HG02571 (cell line): ENCODE measurements at regions not wholly inside any gene's neighbourhood (a gene's known extent, or its start where the extent isn't known, plus 50 kb on each side); places are given as distances from the start of the nearest gene placed in this dataset.

ENCODE experiments used
- ATAC-seq: cut with Tn5 transposase; IDR thresholded peaks from one replicate; pipeline ENCODE4 v1.9.1; 2021; ENCODE audit warnings: mild to moderate bottlenecking, moderate library complexity; ENCODE audit not compliant: unreplicated experiment

DNA sequence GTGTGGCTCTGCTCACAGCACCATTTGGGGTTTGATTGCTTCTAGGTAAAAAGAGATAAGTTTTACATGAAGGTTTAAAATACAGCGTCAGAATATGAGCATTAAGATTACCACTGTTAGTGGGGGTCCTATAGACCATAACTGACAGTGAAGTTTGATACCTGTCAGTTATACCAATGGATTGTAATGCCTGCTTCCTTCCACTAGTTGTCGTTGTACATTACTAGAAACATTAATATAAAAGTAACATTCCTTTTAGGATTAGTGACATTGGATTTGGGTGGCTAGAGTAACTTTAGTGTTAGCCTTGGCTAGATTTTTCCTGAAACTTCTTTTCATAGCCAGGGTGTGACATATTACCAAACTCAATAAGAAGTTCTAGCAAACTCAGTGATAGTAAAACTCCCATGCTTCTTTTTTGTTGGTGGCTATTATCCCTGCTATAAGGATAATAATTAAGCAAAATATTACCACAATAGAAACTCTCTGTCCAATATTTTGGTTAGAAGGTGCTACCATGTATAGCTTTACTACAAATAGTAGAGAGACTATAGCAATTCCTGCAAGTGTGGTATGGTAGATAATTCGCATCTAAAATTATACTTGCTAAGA is 57.1 kb downstream of the FAM181B start:
- ATAC-seq, result no peak

DNA sequence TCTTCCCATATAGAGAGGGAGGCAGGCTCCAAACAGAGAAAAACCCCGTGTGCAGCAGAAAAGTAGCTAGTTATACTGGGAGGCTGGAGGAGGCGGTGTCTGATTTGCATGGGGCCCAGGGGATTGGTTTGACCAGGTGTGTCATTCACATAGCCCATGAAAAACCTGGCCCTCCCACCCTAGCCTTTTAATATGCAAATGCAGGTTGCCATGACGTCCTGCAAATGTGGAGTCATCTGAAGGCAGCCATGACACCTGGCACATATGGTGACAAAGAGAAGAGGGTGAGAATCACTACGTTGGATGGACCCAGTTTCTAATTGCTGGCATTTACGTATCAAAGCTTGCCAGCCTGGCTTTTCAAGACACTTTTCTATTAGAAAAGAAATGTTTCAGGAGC is 57.8 kb downstream of the FAM181B start:
- ATAC-seq, result no peak

DNA sequence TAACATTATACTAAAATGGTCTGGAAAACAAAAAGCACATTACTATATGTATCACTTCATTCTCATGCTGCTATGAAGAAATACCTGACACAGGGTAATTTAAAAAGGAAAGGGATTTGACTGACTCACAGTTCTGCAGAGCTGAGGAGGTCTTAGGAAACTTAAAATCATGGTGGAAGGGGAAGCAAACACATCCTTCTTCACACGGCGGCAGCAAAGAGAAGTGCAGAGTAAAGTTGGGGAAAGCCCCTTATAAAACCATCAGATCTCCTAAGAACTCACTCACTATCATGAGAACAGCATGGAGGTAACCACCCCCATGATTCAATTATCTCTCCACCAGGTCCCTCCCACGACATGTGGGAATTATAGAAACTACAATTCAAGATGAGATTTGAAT is 60.0 kb downstream of the FAM181B start:
- ATAC-seq, result no peak

DNA sequence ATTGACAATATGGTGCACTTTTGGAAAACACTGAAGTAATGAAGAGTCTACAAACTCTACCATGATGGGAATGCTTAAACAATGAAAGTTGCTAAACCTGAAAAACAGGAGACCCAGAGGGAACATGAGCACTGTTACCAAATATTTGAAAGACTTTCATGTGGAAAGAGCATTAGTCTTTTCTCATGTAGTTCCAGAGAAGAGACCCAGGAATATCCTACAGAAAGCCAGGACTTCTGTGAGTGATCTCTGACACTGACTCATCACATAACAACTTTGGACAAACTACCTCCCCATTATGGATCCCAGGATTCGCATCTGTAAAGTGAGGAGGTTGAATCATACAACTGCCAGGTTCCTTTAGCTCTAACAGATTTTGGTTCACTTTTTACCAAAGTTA is 62.2 kb downstream of the FAM181B start:
- ATAC-seq, result no peak

DNA sequence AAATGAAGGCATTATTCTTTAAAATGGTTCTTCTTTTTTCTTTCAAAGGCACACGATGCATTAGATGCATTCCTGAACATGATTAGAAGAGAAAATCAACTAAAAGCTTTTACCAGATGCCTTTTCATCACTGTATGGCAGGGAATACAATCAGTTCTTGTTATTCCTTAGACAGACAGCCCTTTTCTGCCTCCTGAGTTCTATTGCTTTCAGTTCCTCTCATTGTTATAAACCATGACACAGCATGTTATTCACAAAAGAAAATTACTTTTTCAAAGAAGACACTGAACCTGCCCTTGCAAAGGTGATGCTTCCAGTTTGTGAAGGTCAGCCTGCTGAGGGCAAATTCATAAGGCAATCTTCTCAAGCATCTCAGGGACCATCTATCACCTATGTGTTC is 70.1 kb downstream of the FAM181B start:
- no peak for ATAC-seq

DNA sequence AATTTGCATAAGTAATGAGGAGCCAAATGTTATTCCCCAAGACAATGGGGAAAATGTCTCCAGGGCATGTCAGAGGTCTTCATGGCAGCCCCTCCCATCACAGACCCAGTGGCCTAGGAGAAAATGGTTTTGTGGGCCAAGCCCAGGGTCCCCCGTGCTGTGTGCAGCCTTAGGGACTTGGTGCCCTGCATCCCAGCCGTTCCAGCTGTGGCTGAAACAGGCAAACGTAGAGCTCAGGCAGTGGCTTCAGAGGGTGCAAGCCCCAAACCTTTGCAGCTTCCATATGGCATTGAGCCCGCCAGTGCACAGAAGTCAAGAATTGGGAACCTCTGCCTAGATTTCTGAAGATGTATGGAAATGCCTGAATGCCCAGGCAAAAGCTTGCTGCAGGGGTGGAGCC is 79.9 kb downstream of the FAM181B start:
- no peak for ATAC-seq

DNA sequence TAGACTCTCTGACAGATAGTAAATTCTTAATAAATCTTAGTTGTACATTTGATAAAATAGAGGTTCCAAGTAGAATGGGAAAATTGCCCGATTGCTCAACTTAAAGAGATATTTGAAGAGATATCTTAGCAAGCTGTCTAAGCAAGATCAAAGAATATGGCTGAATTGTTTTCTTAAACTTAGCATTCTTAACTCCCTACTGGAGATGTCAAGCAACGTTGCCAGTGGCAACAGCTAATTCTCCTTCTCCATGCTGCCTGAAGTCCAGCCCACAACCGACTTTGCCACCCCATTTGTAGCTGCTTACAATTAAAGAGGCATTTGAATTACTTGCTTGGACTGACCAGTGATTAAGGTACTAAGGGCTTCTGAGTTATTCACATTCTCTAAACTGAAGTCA is 94.4 kb downstream of the FAM181B start:
- no peak for ATAC-seq

DNA sequence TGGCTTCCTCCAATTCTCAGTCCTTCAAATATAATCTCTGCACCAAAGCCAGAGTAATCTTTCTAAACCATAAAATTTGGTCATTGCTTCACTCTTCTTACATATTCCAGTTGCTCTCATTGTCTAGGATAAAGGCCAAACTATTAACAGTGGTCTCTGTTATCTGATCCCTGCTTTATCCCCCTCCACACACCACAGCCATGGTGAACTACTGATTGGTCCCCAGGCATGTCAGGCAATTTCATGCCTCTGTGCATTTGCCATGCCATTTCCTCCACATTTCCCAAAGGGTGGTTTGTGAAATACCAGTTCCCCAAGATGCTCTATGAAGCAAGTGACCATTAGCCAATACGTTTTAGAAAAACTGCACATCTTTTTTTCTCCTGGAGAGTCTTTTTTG is 97.0 kb downstream of the FAM181B start:
- ATAC-seq, result no peak

DNA sequence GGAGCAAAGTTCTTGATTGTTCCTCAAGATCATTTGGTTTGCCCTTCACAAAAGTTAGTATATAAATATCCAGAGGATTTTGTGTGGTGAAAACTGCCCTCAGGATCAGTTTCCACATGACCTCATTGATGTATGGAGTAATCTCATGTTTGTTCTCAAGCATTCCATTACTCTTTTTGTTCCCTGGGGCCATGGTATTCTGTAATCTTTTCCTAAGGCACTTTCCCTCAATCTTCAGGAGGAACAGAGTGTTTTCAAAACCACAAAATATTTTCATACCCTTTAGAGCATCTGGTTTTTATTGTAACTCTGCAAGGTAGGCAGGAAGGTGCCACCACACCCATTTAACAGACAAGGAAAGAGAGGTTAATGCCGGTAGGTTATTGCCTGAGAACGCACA is 99.6 kb downstream of the FAM181B start:
- ATAC-seq, result no peak

DNA sequence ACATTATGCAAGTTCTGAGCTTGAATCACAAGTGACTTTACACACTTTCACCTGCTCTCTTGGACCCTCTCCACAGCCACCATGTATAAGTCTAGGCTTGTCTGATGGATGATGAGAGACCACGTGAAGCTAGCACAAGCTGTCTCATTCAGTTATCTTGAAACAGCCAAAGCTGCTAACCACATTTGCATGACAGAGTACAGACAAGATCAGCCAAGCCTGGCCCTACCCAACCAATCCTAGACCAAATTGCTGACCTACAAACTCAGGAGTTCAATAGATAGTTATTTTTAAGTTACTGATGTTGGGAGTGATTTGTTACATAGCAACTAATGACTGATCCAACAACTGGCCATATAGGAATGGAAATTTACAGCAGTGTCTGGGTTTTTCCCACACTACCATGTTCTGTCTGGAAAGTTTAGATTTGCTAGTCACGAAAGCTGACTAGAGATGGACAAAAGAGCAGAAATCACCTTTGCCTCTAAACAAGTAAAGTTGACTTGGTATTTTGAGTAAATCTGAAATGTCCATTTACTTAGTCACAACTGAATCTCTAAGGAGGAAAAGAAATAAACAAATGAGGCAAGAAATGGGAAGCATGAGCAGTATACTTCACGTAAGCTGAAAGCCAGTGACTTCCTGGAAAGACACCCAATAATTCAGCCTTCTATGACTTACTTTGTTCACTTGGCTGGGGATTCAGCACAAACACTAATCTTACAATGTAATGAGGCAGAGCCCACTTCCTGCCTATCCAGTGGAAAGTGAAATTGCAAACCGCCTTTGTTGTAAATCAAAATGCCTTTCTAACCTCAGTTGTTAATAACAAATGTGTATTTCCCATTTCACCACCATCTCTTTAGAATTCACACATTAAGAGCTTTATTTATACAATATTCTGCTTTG is 101.7 kb downstream of the FAM181B start:
- ATAC-seq, result peak; percentile 82

DNA sequence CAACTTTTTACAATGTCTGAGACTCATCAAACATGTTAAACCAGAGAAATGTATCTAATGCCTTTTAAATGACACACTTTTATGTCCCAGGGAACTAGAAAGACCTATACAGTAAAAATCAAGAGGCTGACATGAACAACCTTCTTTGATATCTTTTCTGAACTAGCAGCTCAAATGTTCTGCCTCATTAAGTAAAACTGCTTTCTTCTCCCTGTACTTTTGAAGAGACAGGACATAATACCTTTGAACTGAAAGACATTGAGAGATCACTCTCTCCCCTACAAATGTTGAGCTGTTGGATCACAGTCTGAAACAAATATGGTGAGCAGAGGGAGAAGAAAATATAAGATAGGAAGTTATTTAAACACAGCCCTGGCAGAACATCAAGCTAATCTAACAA is 123.0 kb downstream of the FAM181B start:
- ATAC-seq, result no peak

DNA sequence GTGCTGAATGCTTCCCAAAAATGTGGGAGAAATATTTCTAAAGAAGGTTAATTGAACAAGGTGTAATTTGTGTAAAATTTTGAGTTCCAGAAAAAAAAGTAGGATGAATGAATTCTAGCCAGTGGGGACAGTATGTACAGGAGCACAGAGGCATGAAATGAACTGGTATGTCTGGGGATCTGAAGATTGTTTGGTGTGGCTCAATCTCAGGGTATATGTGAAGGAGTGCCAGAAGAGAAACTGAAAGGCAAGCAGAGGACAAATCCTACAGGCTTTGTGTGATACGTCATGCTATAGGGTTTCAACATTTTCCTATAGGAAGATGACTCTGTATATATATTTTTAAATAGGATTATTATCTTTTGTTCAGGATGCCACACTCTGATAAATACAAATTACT is 126.9 kb downstream of the FAM181B start:
- no peak for ATAC-seq

DNA sequence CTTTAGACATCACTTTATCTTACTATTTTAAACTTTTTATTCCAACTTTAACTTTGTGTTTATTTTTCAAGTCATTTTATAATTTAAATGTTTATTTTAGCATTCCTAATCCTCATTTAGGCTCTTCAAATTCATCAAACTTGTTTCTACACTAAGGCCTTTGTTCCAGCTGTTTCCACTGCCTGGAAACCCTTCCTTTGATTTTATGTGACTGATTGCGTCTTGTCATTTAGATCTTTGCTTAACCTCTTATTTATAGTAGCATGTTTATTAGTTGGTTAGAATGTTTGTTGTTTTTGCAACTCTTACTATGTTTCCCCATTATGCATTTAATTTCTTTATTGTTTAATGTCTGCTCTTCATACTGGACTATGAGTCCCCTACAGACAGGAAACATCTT is 132.0 kb downstream of the FAM181B start:
- no peak for ATAC-seq

DNA sequence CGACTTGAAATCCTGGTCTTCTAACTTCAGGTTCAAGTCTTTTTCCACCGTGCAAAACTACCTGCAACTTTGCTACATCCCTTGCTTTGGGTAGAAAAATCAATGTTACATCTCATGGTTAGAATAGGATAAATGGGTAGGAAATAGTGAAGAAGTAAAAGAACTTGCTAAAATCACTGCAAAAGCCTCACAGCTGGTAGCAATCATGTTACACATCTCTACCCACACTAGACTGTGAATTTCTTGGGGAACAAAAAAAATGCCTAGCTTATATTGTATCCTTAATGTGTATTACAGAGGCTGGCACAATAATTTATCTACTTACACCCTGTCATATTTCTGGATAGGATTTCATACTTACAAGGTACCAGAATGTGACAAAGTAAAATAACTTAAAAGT is 133.8 kb downstream of the FAM181B start:
- ATAC-seq, result no peak

DNA sequence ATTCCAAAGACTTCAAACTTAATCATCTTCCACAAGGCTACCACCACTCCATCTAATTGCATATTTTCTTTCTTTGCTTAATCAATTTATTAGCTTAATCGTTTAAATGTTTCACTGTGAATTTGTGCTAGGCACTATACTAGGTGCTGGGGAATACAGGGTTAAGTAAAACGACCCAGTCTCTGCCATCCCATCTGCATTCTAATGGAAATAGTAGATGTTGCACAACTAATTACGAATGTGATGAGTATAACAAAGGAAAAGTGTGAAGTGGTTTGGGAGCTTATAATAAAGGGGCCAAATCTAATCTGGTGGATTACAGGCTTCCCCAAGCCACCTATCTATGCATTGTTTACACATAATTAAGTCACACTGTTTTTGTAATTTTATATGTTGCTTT is 147.1 kb downstream of the FAM181B start:
- ATAC-seq, result no peak

DNA sequence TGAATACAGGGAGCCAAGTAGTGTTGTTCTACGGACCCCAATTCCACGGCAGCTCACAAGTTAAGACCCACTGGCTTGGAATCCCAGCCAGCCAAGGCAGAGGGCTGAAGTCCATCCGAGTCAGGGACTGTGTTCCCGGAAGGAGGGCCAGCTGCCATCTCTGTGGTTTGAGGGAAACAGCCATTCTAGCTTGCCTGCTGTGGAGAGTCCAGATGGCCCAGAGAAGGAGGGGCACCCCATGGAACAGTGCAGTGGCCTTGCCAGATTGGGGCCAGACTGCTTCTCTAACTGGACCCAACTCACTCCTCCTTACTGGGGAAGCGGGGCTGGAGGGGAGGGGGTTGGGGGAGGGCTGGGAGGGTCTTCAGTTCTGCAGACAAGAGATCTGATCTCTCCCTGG is 156.4 kb downstream of the FAM181B start:
- ATAC-seq, result no peak

DNA sequence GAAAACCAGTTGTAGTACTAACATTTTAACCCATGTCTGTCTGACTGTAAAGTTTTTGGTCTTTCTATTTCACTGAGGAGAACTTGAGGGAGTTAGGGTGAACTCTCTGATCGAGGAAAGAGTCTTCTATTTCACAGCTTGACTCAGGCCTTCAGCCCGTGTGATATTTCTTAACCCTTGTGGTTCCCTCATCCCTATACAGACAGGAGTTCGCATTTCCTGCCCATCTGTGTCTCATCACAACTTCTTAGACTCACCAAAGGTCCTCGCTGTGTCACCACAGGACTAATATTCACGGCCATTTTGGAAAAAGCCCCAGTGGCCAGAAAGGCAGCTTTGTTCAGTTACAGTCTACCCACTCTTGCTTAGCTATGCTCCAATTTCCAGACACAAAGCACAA is 172.8 kb downstream of the FAM181B start:
- ATAC-seq, result no peak

DNA sequence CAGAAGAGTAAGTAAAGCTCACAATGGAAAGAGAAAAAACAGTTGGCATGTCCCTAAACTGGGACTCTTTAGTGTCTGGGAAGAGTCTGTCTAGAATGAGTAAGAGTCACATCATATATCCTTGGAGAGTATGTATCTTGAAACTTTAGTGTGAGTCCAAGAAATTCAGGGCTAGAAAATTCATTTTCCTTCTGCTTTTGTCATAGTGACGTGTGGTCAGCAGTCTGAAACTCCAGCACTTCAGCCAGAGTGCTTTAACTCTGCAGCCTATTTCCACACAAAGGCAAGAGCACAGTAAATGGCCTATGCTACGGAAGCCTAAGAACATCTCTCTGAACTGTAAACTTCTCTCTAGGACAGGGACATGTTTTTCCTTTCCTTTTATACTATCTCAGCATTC is 174.1 kb downstream of the FAM181B start:
- no peak for ATAC-seq

DNA sequence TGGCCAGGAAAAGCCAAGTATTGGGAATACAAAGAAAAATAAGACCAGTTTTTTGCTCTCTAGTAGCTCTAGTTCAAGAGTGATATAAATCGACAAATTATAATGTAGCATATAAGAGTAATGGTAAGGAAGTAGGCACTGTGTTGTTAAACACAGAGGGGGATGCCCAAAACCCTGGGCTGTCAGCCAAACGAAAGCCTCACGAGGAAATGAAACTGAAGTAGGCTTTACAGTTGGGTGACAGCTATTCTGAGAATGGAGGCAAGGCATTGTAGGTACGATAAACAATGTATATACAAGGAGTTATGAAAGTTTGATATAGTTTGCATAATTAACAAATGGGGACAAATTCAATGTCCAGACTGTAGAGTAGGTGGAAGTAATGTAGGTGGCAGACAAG is 176.4 kb downstream of the FAM181B start:
- ATAC-seq, result peak; percentile 97

DNA sequence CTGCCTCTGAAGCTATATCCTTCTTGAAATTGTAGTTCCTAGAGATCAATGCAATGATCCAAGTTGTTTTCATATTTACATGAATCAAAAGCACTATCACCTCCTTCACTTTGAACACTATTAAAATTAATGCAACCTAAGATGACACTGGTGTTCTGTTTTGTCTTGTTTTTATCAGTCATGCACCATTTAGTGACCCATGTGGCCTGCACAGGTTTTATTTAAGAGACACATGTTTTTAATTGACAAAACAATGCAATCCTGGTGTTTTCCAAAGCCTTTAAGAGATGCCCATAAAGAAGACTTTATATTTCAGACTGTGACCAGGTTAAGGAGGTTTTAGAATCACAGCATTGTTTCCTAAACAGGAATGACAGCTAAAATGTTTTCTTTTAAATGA is 177.5 kb downstream of the FAM181B start:
- ATAC-seq, result no peak

DNA sequence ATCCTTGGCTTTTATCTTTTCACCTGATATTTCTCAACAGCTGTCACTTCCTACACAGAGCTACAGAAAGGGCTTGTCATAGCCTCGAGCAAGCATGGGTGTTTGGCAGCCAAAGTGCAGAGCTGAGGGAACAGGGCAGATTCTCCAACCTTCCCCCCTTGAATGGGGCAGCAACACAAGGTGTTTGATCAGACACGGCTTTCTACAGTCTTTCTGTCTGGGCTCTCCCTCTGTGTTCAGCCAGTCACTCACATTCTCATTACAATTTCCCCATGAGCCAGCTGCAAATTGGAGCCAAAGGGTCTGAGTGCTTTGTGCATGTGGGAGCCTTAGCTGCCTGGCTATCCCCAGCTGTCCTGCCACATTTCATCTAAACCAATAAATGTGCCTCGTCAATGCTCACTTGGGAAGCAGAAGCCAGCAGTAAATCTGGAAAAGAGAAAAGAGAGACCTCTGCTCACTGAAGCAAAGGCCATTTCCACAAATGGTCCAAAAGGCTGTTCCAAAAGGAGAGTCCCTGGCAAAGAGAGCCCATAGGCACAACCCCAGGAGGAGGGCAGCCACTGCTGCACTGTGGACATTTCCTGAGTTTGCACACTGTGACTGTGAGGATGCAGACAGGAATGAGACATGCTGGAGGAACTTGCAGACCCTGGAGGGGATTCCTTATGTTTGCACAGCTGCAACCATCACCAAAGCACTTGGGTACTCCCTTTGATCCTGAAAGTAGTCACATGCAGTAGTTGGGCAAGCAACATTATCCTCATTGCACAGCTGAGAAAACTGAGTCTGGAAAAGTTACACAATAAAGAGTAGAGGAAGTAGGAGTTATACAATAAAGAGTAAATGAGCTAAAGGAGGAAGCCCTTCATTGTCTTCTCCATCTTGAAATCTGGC is 186.8 kb downstream of the FAM181B start:
- ATAC-seq, result no peak

DNA sequence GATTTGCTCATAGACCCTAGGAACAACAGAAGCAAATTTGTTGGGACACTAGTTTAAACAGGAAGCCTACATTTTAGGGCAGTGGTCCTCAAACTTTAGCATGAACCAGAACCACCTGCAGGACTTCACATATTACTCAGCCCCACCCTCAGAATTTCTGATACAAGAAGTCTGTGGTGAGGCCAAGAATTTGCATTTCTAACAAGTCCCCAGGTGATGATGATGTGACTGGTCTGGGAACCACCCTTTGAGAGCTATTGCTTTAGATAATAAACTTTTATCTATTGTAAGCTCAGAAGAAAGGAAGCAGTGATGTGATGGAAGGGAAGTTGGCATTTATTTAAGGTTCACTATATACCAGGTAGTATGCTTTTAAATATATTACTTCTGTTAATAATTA is 194.0 kb downstream of the FAM181B start:
- no peak for ATAC-seq
